Esophagus squamous epithelium (tissue), 4 donors: ENCODE measurements at regions not wholly inside any gene's neighbourhood (a gene's known extent, or its start where the extent isn't known, plus 50 kb on each side); places are given as distances from the start of the nearest gene placed in this dataset.

Experiments
- POLR2A ChIP-seq, 4 donors: fragments of 450-650 bp; IDR thresholded peaks; one replicate each; pipeline ENCODE4 v1.6.1; 2017; ENCODE audit warnings: antibody characterized with exemption in 4 of 4, mild to moderate bottlenecking in 4 of 4, moderate library complexity in 3 of 4
- TF ChIP-seq, protein P1 (sequence below), 6 experiments: fragments of 450-650 bp in 4 of 6; fragments of 200-600 bp in 2 of 6; sonication (generic) in 2 of 6; IDR thresholded peaks; one replicate each; pipeline ENCODE4 v1.5.1; 2016 to 2019; ENCODE audit warnings: antibody characterized with exemption in 6 of 6, mild to moderate bottlenecking in 4 of 6, moderate library complexity in 4 of 6

DNA sequence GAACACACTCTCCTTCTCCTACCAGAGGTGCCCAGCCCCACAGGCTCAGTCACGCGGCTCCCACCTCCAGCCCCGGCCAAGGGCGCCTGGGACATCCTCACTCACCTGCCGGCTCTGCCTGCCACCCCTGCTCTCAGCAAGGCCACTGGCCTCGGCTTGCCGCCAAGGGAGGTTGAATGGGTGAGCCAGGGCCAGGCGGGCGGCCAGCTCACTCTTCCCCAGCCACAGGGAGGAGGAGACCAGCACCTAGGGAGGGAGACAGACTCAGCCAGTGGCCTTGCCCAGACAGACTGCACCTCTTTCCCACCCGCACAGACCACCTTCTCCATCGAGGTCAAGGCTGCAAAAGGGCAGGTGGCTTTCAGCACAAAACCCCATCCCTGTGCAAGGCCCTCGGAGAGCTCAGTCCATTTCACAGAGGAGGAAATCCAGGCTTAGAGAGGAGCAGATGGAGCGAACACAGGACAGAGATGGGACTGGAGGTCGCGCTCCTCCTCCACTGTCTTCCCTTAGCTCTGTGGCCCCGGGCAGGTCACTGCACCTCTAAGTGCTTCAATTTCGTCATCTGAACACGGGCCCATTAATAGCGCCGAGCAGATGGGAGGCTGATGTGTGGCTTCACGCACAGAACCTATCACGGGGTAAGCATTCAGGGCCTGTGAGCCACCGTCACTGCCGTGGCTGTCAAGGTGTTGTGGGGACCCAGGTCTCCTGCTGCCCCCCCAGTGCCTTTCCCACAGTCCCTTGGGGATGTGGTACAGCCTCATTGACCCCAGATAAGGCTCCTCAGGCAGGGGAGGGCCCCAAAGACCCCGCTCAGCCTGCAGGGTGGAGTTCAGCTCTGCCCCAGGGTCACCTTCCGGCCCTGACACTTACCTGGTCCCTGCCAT, 56.1 kb downstream of the RMI2 start:
- TF ChIP-seq, protein P1, sequence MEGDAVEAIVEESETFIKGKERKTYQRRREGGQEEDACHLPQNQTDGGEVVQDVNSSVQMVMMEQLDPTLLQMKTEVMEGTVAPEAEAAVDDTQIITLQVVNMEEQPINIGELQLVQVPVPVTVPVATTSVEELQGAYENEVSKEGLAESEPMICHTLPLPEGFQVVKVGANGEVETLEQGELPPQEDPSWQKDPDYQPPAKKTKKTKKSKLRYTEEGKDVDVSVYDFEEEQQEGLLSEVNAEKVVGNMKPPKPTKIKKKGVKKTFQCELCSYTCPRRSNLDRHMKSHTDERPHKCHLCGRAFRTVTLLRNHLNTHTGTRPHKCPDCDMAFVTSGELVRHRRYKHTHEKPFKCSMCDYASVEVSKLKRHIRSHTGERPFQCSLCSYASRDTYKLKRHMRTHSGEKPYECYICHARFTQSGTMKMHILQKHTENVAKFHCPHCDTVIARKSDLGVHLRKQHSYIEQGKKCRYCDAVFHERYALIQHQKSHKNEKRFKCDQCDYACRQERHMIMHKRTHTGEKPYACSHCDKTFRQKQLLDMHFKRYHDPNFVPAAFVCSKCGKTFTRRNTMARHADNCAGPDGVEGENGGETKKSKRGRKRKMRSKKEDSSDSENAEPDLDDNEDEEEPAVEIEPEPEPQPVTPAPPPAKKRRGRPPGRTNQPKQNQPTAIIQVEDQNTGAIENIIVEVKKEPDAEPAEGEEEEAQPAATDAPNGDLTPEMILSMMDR (IDR thresholded peaks at IDR 0.05): no peak
- TF ChIP-seq POLR2A (IDR thresholded peaks at IDR 0.05): no peak
